Osteoblast (primary cell): ENCODE measurements at regions not wholly inside any gene's neighbourhood (a gene's known extent, or its start where the extent isn't known, plus 50 kb on each side); places are given as distances from the start of the nearest gene placed in this dataset.

Experiments used
- DNase-seq: peaks from one replicate; pipeline ENCODE4 v3.0.0; 2011; ENCODE audit warnings: low spot score, mixed read lengths; ENCODE audit not compliant: insufficient read length; ENCODE audit errors: missing footprints
- H2AFZ ChIP-seq: 2 replicates; pipeline ENCODE4 v1.6.0; 2011; ENCODE audit warnings: mild to moderate bottlenecking, low read length
- H3K27ac ChIP-seq: 2 replicates; pipeline ENCODE4 v1.5.1; 2011; ENCODE audit warnings: mild to moderate bottlenecking, low read depth, low read length, moderate library complexity
- H3K27me3 ChIP-seq: 2 replicates; pipeline ENCODE4 v1.6.0; 2012; ENCODE audit warnings: mild to moderate bottlenecking, control low read depth, inconsistent platforms, low read length, moderate library complexity; ENCODE audit not compliant: insufficient read depth
- H3K36me3 ChIP-seq: 2 replicates; pipeline ENCODE4 v1.5.1; 2011; ENCODE audit warnings: mild to moderate bottlenecking, low read length, control low read depth, moderate library complexity; ENCODE audit not compliant: insufficient read depth
- H3K4me1 ChIP-seq: 2 replicates; pipeline ENCODE4 v1.5.1; 2011; ENCODE audit warnings: mild to moderate bottlenecking, low read length, control low read depth, moderate library complexity; ENCODE audit not compliant: insufficient read depth
- H3K4me2 ChIP-seq: 2 replicates; pipeline ENCODE4 v1.6.0; 2011; ENCODE audit warnings: mild to moderate bottlenecking, low read length; ENCODE audit not compliant: insufficient read depth
- H3K4me3 ChIP-seq: fragments of 200-600 bp; sonication (generic); 3 replicates; pipeline ENCODE4 v1.5.1; 2012; ENCODE audit warnings: mild to moderate bottlenecking, low read length, inconsistent platforms; ENCODE audit not compliant: insufficient read depth
- H3K79me2 ChIP-seq: 2 replicates; pipeline ENCODE4 v1.6.0; 2012; ENCODE audit warnings: mild to moderate bottlenecking, low read length, control low read depth, inconsistent platforms; ENCODE audit not compliant: insufficient read depth
- H3K9me3 ChIP-seq: 2 replicates; pipeline ENCODE4 v1.5.1; 2011; ENCODE audit warnings: low read depth, low read length, control low read depth
- H4K20me1 ChIP-seq: 2 replicates; pipeline ENCODE4 v1.6.0; 2012; ENCODE audit warnings: mild to moderate bottlenecking, low read length, control low read depth; ENCODE audit not compliant: insufficient read depth
- CTCF ChIP-seq: IDR thresholded peaks from 2 replicates; pipeline ENCODE4 v1.5.1; 2011; ENCODE audit warnings: mild to moderate bottlenecking, low read depth, low read length, moderate library complexity; ENCODE audit errors: extremely low read depth

- H3K79me2 ChIP-seq = no peaks in the 10 kb centered on the region
- no peak for DNase-seq
- H4K20me1 ChIP-seq = no peaks in the 10 kb centered on the region
- no peak for TF ChIP-seq CTCF
- no peak overlapping the region for H3K27ac ChIP-seq
- no peak overlapping the region for H2AFZ ChIP-seq
- no peaks in the 10 kb centered on the region for H3K9me3 ChIP-seq
- no peaks in the 10 kb centered on the region for H3K36me3 ChIP-seq
- H3K4me2 ChIP-seq = no peak overlapping the region
- H3K4me1 ChIP-seq = peaks cover 5% of the 10 kb centered on the region
- H3K4me3 ChIP-seq = no peak overlapping the region
- no peaks in the 10 kb centered on the region for H3K27me3 ChIP-seq
These were observed 58.8 kb downstream of the SPRY1 start for GRCh38 chr4:123455360-123455759.

GRCh38 chr4:123462007-123462406 is 65.4 kb downstream of the SPRY1 start:
- Histone ChIP-seq H3K4me2 (no peak overlapping the region), H3K27ac (no peak overlapping the region), H3K4me1 (no peaks in the 10 kb centered on the region), H2AFZ (no peak overlapping the region), H3K4me3 (no peak overlapping the region), H3K36me3 (no peaks in the 10 kb centered on the region), H3K79me2 (no peaks in the 10 kb centered on the region), H3K9me3 (no peaks in the 10 kb centered on the region), H4K20me1 (no peaks in the 10 kb centered on the region), H3K27me3 (peaks cover 7% of the 10 kb centered on the region)
- TF ChIP-seq CTCF = no peak
- no peak for DNase-seq

GRCh38 chr4:123463869-123464268 is 67.3 kb downstream of the SPRY1 start:
- no peak overlapping the region for H2AFZ ChIP-seq
- no peak for TF ChIP-seq CTCF
- peaks cover 7% of the 10 kb centered on the region for H3K27me3 ChIP-seq
- H3K4me3 ChIP-seq = no peak overlapping the region
- H3K9me3 ChIP-seq = no peaks in the 10 kb centered on the region
- no peaks in the 10 kb centered on the region for H3K79me2 ChIP-seq
- no peaks in the 10 kb centered on the region for H3K36me3 ChIP-seq
- H3K27ac ChIP-seq = no peak overlapping the region
- no peak for DNase-seq
- no peak overlapping the region for H3K4me2 ChIP-seq
- H4K20me1 ChIP-seq = no peaks in the 10 kb centered on the region
- H3K4me1 ChIP-seq = no peaks in the 10 kb centered on the region

GRCh38 chr4:123465416-123465815 is 68.8 kb downstream of the SPRY1 start:
- H2AFZ ChIP-seq = no peak overlapping the region
- no peak for DNase-seq
- no peak for TF ChIP-seq CTCF

More at GRCh38 chr4:123465416-123465815, 68.8 kb downstream of the SPRY1 start:
- Histone ChIP-seq H3K4me3 (no peak overlapping the region), H3K27ac (no peak overlapping the region), H3K4me2 (no peak overlapping the region), H3K79me2 (no peaks in the 10 kb centered on the region), H3K9me3 (no peaks in the 10 kb centered on the region), H3K4me1 (no peaks in the 10 kb centered on the region), H3K27me3 (peaks cover 7% of the 10 kb centered on the region), H3K36me3 (no peaks in the 10 kb centered on the region), H4K20me1 (no peaks in the 10 kb centered on the region)
